GM18867 (cell line): ENCODE measurements at regions not wholly inside any gene's neighbourhood (a gene's known extent, or its start where the extent isn't known, plus 50 kb on each side); places are given as distances from the start of the nearest gene placed in this dataset.

ENCODE experiments used
- ATAC-seq: cut with Tn5 transposase; IDR thresholded peaks from one replicate; pipeline ENCODE4 v1.9.1; 2021; ENCODE audit warnings: mild to moderate bottlenecking, moderate library complexity; ENCODE audit not compliant: unreplicated experiment

DNA sequence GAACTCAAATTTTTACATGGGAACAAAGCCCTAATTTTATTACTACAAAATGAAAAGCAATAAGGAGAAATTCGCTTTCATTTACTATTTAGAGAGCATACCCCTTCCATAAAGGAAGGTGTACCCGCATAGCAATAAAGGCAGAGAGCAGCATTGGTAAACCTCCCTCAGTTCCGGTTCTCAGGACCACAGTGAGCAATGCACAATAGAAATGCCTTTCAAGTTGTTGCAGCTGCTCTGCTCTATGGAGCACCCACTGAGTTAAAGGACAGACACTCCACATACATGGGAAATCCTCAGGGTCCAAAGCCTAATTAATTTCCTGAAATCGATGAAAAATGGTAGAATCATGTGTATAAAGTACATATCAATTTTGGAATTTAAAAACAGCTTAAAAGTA, 89.9 kb upstream of the MPDZ start:
- no peak for ATAC-seq

GRCh38 chr9:13367784-13368183, 88.3 kb upstream of the MPDZ start:
- no peak for ATAC-seq

DNA sequence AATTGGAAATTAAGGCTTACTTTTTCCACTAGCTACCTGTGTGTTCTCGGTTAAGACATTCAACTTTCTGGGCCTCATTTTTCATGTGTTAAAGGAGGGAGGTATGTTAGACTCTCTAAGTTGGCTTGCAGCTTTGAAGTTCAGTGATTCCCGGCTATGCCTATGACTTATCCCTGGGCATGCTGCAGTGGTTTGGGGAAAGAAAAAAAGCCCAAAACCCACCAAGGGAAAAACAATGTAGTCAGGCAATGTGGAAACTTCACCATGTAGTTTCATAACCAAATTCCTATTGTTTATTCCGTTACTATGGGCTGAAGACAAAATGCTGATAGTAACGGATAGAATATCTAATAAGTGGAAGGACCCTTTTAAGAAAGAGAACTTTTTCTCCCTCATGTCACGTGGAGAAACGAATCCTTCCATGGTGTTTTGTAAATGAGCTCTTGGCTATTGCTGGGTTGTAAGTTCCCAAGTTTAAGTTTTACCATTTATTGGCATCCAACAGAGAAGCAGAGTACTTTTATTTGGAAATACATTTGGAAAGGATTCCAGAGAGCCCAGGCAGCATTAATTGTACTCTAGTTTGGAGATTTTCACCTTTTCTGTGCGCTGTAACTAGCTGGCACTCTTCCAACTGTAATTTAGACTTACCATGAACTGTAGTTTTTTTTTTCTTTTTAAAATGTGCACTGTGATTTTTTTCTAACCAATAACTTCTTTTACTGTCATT, 84.9 kb upstream of the MPDZ start:
- ATAC-seq: no peak

DNA sequence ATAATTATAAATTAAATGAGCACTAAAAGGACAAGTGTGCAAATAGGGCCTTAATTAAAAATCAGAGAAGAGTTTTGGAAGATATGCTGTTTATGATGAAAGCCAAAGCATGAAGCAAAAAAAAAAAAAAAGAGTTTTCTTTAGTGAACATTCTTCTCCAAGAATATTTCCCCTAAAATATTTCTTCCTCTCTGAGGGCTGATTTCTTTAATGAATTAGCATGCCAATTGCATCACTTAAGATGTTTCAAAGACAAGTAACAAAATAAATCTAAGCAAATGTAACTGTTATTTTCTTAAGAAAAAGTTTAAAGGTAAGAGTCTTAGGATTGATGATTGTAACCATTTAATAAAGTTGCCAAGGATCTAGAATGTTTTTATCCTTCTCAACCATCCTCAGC, 81.6 kb upstream of the MPDZ start:
- ATAC-seq: no peak

- ATAC-seq: no peak
Observed at GRCh38 chr9:13360188-13360587, 80.7 kb upstream of the MPDZ start.

DNA sequence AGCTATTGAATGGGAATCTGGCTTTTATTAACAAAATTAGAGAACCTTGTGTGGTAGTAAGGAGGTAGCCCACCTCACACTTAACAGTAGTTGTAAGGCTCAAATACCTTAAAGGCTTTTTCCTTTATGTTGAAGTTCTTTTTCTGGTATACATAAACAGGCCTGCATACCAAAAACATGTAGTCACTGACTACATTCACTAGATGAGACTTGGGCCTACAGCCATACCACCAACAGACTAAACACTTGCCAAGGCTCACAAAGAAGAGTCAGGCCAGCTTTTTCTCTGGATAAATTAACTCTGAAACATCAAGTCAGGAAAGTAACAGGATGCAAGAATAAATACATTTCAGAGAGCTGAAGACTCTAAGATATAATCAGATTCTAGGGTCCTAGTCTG, 78.6 kb upstream of the MPDZ start:
- ATAC-seq: no peak

DNA sequence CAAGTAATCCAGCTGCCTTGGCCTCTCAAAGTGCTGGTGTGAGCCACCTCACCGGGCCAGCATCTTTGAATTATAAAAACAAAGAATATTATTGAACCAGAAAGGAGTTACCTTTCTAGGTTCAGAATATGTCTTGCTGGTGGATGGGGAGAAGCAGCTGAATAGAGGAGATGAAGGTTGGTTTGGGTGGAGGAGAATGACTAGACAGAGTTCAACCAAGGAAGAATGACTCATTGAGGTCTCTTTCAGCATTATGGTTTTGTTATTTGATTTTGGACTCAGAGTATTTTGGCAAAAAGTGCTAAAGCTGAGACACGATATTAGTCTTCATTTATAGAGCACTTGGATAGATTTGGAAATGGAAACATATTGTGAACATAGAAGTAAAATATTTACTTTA, 75.2 kb upstream of the MPDZ start:
- no peak for ATAC-seq

- peak; percentile 95 for ATAC-seq
Observed at GRCh38 chr9:13352451-13352979, 73.0 kb upstream of the MPDZ start.

- no peak for ATAC-seq
Observed at GRCh38 chr9:13351778-13352386, 72.4 kb upstream of the MPDZ start.

- no peak for ATAC-seq
Observed at GRCh38 chr9:13332571-13332970, 53.1 kb upstream of the MPDZ start.

DNA sequence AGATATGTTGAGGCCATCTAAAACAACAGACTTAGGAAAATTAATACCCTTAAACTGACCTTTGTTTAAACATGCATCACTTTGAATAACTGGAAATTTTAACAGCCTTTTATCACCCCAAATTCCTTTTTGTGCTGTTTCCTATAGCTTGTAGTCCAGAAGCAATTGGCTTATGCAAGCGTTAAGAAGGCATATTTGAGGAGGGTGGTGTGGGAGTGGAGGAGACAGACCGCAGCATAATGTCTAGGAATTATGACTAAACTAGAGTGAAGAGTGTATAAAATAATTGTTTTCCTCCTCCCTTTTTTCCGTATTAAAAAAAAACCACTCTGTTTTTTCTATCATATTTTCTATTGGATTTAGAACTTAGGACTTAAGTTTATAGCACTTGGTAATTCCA, 51.8 kb upstream of the MPDZ start:
- ATAC-seq: no peak

GRCh38 chr9:13330396-13331004, 51.0 kb upstream of the MPDZ start:
- no peak for ATAC-seq
